GM19035 (cell line): ENCODE measurements at regions not wholly inside any gene's neighbourhood (a gene's known extent, or its start where the extent isn't known, plus 50 kb on each side); places are given as distances from the start of the nearest gene placed in this dataset.

Experiments
- ATAC-seq: cut with Tn5 transposase; IDR thresholded peaks from one replicate; pipeline ENCODE4 v1.9.1; 2021; ENCODE audit not compliant: unreplicated experiment

DNA sequence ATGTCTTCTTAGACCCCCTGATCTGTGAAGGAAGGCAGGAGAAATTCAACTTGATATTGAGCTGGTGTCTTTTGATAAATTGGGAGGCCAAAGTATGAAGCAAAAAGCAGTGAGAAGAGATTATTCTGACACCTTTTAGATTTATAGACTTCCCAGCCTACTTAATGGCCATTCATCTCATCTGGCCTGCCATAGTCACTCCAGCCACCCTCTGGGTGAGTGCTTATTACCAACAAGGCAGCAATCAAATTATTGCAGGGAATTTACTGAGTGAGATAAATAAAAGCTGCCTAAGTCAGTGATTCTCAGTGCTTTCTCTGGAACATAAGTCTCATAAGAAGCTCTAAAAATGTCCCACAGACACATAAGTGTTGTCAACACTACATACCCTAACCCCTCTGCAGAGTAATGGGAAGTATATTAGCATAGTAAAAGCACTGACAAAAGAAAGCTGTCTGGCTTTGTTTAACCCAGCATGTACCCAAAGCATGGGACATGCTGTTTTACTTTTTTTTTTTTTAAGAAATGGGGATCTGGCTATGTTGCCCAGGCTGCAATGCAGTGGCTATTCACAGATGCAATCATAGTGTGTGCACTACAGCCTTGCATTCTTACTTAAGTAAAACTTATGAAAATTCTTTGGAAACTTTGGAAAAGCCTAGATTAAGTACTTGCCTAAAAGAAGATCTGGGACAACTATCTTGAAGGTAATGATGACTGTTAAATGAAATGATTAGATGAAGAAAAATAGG, 725.3 kb downstream of the TUSC7 start:
- no peak for ATAC-seq

GRCh38 chr3:117435506-117435905, 725.9 kb downstream of the TUSC7 start:
- ATAC-seq, result no peak

GRCh38 chr3:117439812-117440211, 730.2 kb downstream of the TUSC7 start:
- no peak for ATAC-seq

DNA sequence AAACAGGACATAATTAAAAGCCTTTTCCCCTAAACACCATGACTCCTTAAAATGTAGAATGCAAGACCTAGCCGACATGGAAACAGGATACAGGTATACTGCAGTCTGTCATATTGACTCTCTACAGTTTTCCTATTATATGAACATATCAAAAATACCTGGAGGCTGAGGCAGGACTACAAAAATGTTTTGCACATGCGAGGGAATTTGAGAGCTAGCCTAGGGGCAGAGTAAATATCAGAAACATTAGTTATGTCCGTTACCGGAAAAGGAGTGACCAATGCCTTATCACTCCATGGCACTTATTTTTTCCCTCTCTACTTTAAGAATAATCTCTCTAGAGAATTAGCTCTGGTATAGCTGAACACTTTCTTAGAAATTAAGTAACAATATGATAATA, 732.3 kb downstream of the TUSC7 start:
- ATAC-seq, result no peak

DNA sequence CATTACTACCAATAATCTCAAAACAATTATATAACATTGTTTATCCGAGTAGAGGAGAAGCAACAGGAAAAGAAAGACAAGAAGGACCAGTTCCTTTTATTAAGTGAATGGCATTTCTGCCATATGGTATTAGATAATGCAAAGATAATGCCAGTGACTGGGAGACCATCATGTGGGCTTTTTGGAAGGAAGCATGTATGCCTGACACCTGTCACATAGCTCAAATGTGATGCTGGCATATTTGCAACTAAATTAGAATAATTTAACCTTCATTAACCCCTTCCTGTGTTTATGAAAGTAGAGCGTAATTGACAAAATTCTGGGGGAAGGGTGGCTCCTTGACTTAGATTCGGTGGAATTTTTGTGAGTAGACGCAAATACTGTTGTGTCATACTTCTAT, 733.0 kb downstream of the TUSC7 start:
- no peak for ATAC-seq

DNA sequence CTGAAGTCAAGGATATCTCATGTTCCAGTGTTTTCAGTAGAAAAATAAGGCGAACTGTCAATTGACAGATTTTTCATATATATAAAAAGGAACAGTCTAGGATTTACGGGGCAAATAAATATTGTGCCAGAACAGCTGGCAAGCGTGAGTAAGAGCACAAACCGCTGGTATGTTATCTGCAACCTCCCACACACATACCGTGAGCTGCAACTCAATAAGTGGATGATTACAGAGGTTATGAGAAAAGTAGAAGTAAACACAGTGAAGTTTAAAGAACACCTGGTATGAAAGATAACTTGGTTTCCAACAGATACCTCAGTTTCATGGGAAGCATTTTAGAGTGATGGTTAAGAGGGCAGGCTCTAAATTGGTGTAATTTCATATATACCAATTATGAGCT, 733.4 kb downstream of the TUSC7 start:
- ATAC-seq, result no peak

- no peak for ATAC-seq
Measured at GRCh38 chr3:117444175-117444574, 734.6 kb downstream of the TUSC7 start.

DNA sequence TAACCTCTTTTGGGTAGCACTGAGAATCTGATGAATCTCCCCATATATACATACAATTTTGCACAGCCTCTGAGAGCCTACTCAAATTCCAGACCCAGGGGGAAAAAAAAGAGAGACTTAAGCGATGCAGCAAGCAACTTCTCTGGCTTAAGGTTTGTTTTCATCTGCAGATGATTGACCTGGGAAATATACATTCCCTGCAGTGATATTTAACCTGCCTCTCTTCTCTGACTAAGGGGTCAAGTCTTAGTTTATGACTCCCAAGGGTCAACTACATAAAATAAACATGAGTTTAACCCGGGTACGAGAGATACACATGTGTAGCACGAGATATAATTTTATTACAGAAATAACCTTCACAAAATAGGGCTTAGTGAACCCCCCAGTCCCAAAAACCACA, 737.8 kb downstream of the TUSC7 start:
- no peak for ATAC-seq

GRCh38 chr3:117450026-117450425, 740.4 kb downstream of the TUSC7 start:
- no peak for ATAC-seq

- no peak for ATAC-seq
Measured at GRCh38 chr3:117454254-117454653, 744.7 kb downstream of the TUSC7 start.

DNA sequence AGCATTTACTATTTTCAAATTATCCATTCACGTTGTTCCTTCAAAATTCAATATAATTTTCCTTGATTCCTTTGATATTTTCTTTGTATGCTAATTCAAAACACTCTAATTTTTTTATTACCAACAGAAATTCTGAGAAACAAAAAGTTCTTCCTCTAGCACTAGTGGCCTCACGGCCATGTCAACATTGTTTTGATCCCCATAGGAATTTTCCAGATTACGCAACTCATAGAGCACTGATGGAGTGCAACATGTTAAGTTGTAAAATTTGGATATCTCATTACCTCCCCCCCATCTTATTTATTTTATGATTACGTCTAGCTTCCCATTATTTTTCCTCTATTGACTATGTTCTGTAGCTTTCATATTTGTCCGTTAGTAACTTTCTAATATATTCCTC, 745.3 kb downstream of the TUSC7 start:
- ATAC-seq, result no peak

DNA sequence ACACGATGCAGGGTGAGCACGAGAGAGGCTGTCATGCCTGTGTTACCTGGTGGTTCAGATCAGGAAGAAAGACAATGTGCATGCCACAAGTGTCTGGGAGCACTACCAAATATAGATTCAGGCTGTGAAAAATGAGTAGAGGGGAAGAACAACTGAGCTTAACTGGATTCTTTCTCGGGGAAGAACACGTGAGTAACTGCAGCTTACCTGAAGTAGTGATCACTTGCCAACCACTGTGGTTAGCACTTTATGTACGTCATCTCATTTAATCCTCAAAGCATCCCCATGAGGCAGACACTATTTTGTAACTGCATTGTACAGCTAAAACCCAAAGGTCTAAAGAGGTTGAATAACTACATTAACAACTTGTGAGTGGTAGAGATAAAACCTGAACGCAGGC, 746.2 kb downstream of the TUSC7 start:
- no peak for ATAC-seq

- no peak for ATAC-seq
Measured at GRCh38 chr3:117463276-117464115, 753.9 kb downstream of the TUSC7 start.

DNA sequence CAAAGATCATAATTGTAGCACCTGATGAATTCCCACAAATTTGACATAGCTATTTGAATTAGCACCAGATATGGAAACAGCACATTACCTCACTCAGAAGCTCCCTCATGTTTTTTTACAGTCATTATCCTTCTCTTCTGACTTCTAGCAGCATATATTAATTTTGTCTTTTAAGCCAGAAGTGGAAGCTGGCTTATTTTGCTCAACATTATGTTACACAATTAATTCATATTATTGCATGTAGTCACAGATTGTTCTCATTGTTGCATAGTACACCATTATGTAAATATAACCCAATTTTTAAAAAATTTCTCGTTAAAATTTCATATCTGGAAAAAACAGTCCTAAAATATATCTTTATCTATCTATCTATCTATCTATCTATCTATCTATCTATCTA, 762.3 kb downstream of the TUSC7 start:
- no peak for ATAC-seq

GRCh38 chr3:117473981-117474538, 764.5 kb downstream of the TUSC7 start:
- no peak for ATAC-seq

DNA sequence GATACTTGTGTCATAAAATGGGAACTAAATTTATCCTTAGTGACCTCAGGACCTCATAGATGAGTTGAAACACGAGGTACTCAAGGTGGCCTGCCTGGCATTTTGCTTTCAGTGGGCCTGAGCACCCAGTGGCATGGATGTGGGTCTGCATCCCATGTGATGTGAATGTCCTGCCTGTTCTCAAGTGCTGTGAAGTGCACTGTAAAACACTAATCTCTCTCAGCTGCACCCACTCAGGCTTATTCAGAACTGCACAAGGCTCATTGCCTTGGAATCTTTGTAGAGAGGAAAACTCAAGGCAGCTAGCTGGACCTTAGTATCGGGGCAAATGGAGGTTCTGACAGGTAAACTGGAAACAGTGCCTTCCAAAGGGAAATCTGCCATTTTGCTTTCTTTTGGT, 767.0 kb downstream of the TUSC7 start:
- no peak for ATAC-seq

- ATAC-seq, result no peak
Measured at GRCh38 chr3:117477214-117477755, 767.7 kb downstream of the TUSC7 start.

DNA sequence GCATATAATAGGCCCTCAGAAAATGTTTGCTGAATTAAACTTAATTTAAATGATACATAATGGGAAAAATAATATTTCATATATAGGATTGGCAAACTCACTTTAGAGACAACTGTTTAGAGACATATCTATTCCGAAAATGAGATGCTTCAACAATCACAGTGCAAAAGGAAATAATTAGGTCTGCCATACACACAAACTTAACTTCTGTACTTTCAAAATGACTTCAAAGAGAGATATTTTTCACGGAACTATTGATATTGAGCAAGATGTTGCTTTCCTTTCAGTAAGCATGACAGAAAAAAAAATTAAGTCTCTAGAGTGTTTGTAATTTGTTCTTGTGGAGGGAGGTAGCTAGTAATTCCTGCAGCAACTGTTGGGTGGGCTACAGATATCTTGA, 769.5 kb downstream of the TUSC7 start:
- ATAC-seq, result peak; percentile 83

GRCh38 chr3:117480525-117480924, 770.9 kb downstream of the TUSC7 start:
- ATAC-seq, result no peak

- ATAC-seq, result no peak
Measured at GRCh38 chr3:117480972-117481371, 771.4 kb downstream of the TUSC7 start.

DNA sequence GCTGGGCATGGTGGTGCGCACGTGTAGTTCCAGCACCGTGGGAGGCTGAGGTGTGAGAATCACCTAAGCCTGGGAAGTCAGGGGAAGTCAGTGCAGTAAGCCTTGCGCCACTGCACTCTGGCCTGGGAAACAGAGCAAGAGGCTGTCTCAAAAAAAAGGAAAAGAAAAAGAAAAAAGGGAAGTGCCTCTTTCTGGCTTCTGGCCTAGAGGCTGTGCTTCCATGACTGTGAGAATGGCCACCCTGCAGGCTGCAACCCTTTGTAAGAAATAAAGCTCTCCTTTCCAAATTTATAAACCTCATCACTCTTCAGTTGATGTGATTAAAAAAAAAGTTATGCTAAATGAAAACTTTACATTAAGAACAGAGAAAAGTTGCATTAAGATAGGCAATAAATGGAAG, 774.3 kb downstream of the TUSC7 start:
- no peak for ATAC-seq

GRCh38 chr3:117485841-117486240, 776.3 kb downstream of the TUSC7 start:
- ATAC-seq, result peak; percentile 50
